ENCODE measurements at regions not wholly inside any gene's neighbourhood (a gene's known extent, or its start where the extent isn't known, plus 50 kb on each side); places are given as distances from the start of the nearest gene placed in this dataset.

GRCh38 chr9:75471549-75472114 lies 383.3 kb downstream of the OSTF1 start:
- H3F3A ChIP-seq (ENCODE audit: low read depth): no peaks in the 10 kb centered on the region
- H3K9me3 ChIP-seq (ENCODE audit: insufficient read depth, low read depth, low read length): no peaks in the 10 kb centered on the region
- H3K4me3 ChIP-seq (ENCODE audit: low read length, poor library complexity, severe bottlenecking): no peak overlapping the region
- H3K4me2 ChIP-seq (ENCODE audit: low read depth, low read length, poor library complexity, severe bottlenecking): no peak overlapping the region
- H3K9ac ChIP-seq (ENCODE audit: low read depth, low read length, poor library complexity, severe bottlenecking): no peak overlapping the region
- H3K79me2 ChIP-seq (ENCODE audit: insufficient read depth, low read length): no peaks in the 10 kb centered on the region
- H2AFZ ChIP-seq (ENCODE audit: low read length): no peak overlapping the region
- no peaks in the 10 kb centered on the region for H4K20me1 ChIP-seq (ENCODE audit: insufficient read depth, low read length, poor library complexity, severe bottlenecking)
- H3K36me3 ChIP-seq (ENCODE audit: insufficient read depth, low read length): no peaks in the 10 kb centered on the region
- TF ChIP-seq EZH2phosphoT487 (IDR thresholded peaks at IDR 0.05; ENCODE audit: borderline replicate concordance) (no peak), CTCF (conservative IDR thresholded peaks at IDR 0.05; ENCODE audit: low read length) (no peak)
- H3K27me3 ChIP-seq (ENCODE audit: insufficient read depth, low read length, poor library complexity, severe bottlenecking): no peaks in the 10 kb centered on the region
- no peaks in the 10 kb centered on the region for H3K9me2 ChIP-seq (replicated peaks; ENCODE audit: low read depth, low read length)
- H3K4me1 ChIP-seq (ENCODE audit: insufficient read depth, low read length, poor library complexity, severe bottlenecking): no peaks in the 10 kb centered on the region

- H3K4me2 ChIP-seq (ENCODE audit: low read depth, low read length, poor library complexity, severe bottlenecking): no peak overlapping the region
- no peaks in the 10 kb centered on the region for H3K4me1 ChIP-seq (ENCODE audit: insufficient read depth, low read length, poor library complexity, severe bottlenecking)
- no peak overlapping the region for H3K4me3 ChIP-seq (ENCODE audit: low read length, poor library complexity, severe bottlenecking)
- no peaks in the 10 kb centered on the region for H4K20me1 ChIP-seq (ENCODE audit: insufficient read depth, low read length, poor library complexity, severe bottlenecking)
- no peaks in the 10 kb centered on the region for H3F3A ChIP-seq (ENCODE audit: low read depth)
- no peaks in the 10 kb centered on the region for H3K79me2 ChIP-seq (ENCODE audit: insufficient read depth, low read length)
- H3K9me3 ChIP-seq (ENCODE audit: insufficient read depth, low read depth, low read length): no peaks in the 10 kb centered on the region
- no peaks in the 10 kb centered on the region for H3K9me2 ChIP-seq (replicated peaks; ENCODE audit: low read depth, low read length)
- peak; percentile 31; the same call in 1 of the 2 replicates for TF ChIP-seq CTCF (conservative IDR thresholded peaks at IDR 0.05; ENCODE audit: low read length)
- no peak for TF ChIP-seq EZH2phosphoT487 (IDR thresholded peaks at IDR 0.05; ENCODE audit: borderline replicate concordance)
- no peaks in the 10 kb centered on the region for H3K36me3 ChIP-seq (ENCODE audit: insufficient read depth, low read length)
- no peak overlapping the region for H2AFZ ChIP-seq (ENCODE audit: low read length)
- H3K9ac ChIP-seq (ENCODE audit: low read depth, low read length, poor library complexity, severe bottlenecking): no peak overlapping the region
- no peaks in the 10 kb centered on the region for H3K27me3 ChIP-seq (ENCODE audit: insufficient read depth, low read length, poor library complexity, severe bottlenecking)
These were observed 394.3 kb downstream of the OSTF1 start for GRCh38 chr9:75482566-75482965.

- no peak overlapping the region for H3K9ac ChIP-seq (ENCODE audit: low read depth, low read length, poor library complexity, severe bottlenecking)
- H3K9me3 ChIP-seq (ENCODE audit: insufficient read depth, low read depth, low read length): no peaks in the 10 kb centered on the region
- no peaks in the 10 kb centered on the region for H3K36me3 ChIP-seq (ENCODE audit: insufficient read depth, low read length)
- TF ChIP-seq CTCF (conservative IDR thresholded peaks at IDR 0.05; ENCODE audit: low read length): no peak
- H3K4me1 ChIP-seq (ENCODE audit: insufficient read depth, low read length, poor library complexity, severe bottlenecking): no peaks in the 10 kb centered on the region
- H3K27me3 ChIP-seq (ENCODE audit: insufficient read depth, low read length, poor library complexity, severe bottlenecking): no peaks in the 10 kb centered on the region
- no peaks in the 10 kb centered on the region for H3K79me2 ChIP-seq (ENCODE audit: insufficient read depth, low read length)
- H4K20me1 ChIP-seq (ENCODE audit: insufficient read depth, low read length, poor library complexity, severe bottlenecking): no peaks in the 10 kb centered on the region
- no peaks in the 10 kb centered on the region for H3K9me2 ChIP-seq (replicated peaks; ENCODE audit: low read depth, low read length)
- no peak overlapping the region for H3K4me3 ChIP-seq (ENCODE audit: low read length, poor library complexity, severe bottlenecking)
- no peak overlapping the region for H2AFZ ChIP-seq (ENCODE audit: low read length)
- H3F3A ChIP-seq (ENCODE audit: low read depth): no peaks in the 10 kb centered on the region
- H3K4me2 ChIP-seq (ENCODE audit: low read depth, low read length, poor library complexity, severe bottlenecking): no peak overlapping the region
These were observed 395.3 kb downstream of the OSTF1 start for GRCh38 chr9:75483636-75484035.

Data from Loucy (cell line).